ENCODE measurements at regions not wholly inside any gene's neighbourhood (a gene's known extent, or its start where the extent isn't known, plus 50 kb on each side); places are given as distances from the start of the nearest gene placed in this dataset.

- Histone ChIP-seq H4K5ac (ENCODE audit: insufficient read length, low read depth, low read length) (no peak overlapping the region), H2BK5ac (ENCODE audit: insufficient read length, low read length) (no peak overlapping the region), H3K4me1 (ENCODE audit: insufficient read depth, low read length) (no peaks in the 10 kb centered on the region), H3K27me3 (ENCODE audit: insufficient read depth, low read length) (no peaks in the 10 kb centered on the region), H3K23me2 (ENCODE audit: insufficient read length, low read depth, low read length, poor library complexity, severe bottlenecking) (no peaks in the 10 kb centered on the region), H2BK20ac (ENCODE audit: low read depth, low read length, poor library complexity, severe bottlenecking) (no peak overlapping the region), H3K79me2 (ENCODE audit: insufficient read depth, low read length) (no peaks in the 10 kb centered on the region), H4K8ac (replicated peaks; ENCODE audit: insufficient read length, low read depth, low read length) (no peak overlapping the region), H3K27ac (ENCODE audit: insufficient read length, low read depth, low read length) (no peak overlapping the region), H3K4ac (ENCODE audit: low read depth, low read length) (no peak overlapping the region), H2BK12ac (ENCODE audit: insufficient read length, low read depth, low read length) (no peak overlapping the region), H3K18ac (ENCODE audit: insufficient read length, low read depth, low read length) (no peak overlapping the region), H2AFZ (ENCODE audit: low read length) (no peak overlapping the region), H3K23ac (ENCODE audit: insufficient read length, low read depth, low read length) (no peak overlapping the region), H4K91ac (ENCODE audit: insufficient read length, low read depth, low read length) (no peak overlapping the region), H2BK15ac (ENCODE audit: low read depth, low read length) (no peak overlapping the region), H3K4me2 (ENCODE audit: insufficient read depth, insufficient read length, low read length) (no peak overlapping the region), H3K14ac (ENCODE audit: insufficient read depth, low read length) (no peak overlapping the region), H3K9me3 (ENCODE audit: control insufficient read depth, low read depth, low read length) (no peaks in the 10 kb centered on the region), H2BK120ac (ENCODE audit: low read depth, low read length, poor library complexity, severe bottlenecking) (no peak overlapping the region), H2AK5ac (ENCODE audit: insufficient read length, low read length) (no peak overlapping the region), H4K20me1 (ENCODE audit: control insufficient read depth, insufficient read depth, insufficient read length) (no peaks in the 10 kb centered on the region), H3K56ac (ENCODE audit: insufficient read length, low read depth, low read length) (no peak overlapping the region), H3K9ac (ENCODE audit: extremely low read depth, insufficient read length, low read length) (no peak overlapping the region), H3K79me1 (ENCODE audit: insufficient read depth, low read depth, low read length, poor library complexity, severe bottlenecking) (no peaks in the 10 kb centered on the region), H3T11ph (ENCODE audit: low read length) (no peak overlapping the region)
- no peaks in the 10 kb centered on the region for H3K4me1 Mint-ChIP-seq
- WGBS (ENCODE audit: extremely low coverage, insufficient read length, low lambda C conversion rate) = no CpG with 5 or more reads among the region's 6 CpGs
- H3K4me3 Mint-ChIP-seq = no peak overlapping the region
- no peaks in the 10 kb centered on the region for H3K36me3 Mint-ChIP-seq (ENCODE audit: insufficient read depth in 1 of 3, low read depth in 3 of 3)
- TF ChIP-seq CTCF (conservative IDR thresholded peaks at IDR 0.05) = no peak
- no peaks in the 10 kb centered on the region for H3K9me3 Mint-ChIP-seq
- no peak overlapping the region for H3K27ac Mint-ChIP-seq
- H3K27me3 Mint-ChIP-seq (ENCODE audit: low read depth) = no peaks in the 10 kb centered on the region
- DNase-seq = no peak
Observed at GRCh38 chr3:74507691-74508090, 106.8 kb downstream of the CNTN3 start.

Data from H9 (cell line).